ENCODE measurements at regions not wholly inside any gene's neighbourhood (a gene's known extent, or its start where the extent isn't known, plus 50 kb on each side); places are given as distances from the start of the nearest gene placed in this dataset.

GRCh38 chr6:66623050-66623449, 916.0 kb upstream of the EYS start:
- TF ChIP-seq PBX3 (IDR thresholded peaks at IDR 0.05) (no peak), CTCF (IDR thresholded peaks at IDR 0.05) (no peak), POLR2A (IDR thresholded peaks at IDR 0.05; ENCODE audit: low read length) (no peak)

Data from A549 (cell line).